ENCODE measurements at regions not wholly inside any gene's neighbourhood (a gene's known extent, or its start where the extent isn't known, plus 50 kb on each side); places are given as distances from the start of the nearest gene placed in this dataset.
"Not testable (repeated sequence)": the region's sequence is repeated elsewhere in the genome, so short reads cannot be mapped to it uniquely, and the experiment has no call there.

DNA sequence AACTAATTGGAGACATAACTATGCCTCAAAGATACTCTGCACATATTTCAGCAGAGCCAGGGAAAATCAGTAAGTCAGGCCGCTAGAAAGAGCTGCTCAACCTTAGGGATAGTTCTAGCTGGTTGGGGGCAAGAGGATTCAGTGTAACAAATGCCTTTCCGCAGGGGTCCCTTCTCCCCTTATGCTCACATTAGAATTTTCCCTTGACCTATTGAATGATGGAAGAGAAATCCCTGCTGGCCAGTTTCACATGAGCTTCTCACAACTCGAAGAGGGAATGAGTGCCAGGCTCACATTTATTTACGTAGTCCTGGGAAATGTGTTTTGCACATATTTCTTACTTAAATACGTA lies 66.2 kb upstream of the USP9X start:
- TF ChIP-seq, protein P1, sequence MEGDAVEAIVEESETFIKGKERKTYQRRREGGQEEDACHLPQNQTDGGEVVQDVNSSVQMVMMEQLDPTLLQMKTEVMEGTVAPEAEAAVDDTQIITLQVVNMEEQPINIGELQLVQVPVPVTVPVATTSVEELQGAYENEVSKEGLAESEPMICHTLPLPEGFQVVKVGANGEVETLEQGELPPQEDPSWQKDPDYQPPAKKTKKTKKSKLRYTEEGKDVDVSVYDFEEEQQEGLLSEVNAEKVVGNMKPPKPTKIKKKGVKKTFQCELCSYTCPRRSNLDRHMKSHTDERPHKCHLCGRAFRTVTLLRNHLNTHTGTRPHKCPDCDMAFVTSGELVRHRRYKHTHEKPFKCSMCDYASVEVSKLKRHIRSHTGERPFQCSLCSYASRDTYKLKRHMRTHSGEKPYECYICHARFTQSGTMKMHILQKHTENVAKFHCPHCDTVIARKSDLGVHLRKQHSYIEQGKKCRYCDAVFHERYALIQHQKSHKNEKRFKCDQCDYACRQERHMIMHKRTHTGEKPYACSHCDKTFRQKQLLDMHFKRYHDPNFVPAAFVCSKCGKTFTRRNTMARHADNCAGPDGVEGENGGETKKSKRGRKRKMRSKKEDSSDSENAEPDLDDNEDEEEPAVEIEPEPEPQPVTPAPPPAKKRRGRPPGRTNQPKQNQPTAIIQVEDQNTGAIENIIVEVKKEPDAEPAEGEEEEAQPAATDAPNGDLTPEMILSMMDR (IDR thresholded peaks at IDR 0.05; ENCODE audit: borderline replicate concordance, insufficient read depth, low read depth, low read length): no peak
- no peak overlapping the region for H3K4me3 ChIP-seq (ENCODE audit: low read depth, low read length)

GRCh38 chrX:41022566-41022965 lies 62.7 kb upstream of the USP9X start:
- H3K4me3 ChIP-seq (ENCODE audit: low read depth, low read length): no peak overlapping the region
- TF ChIP-seq, protein P1 (IDR thresholded peaks at IDR 0.05; ENCODE audit: borderline replicate concordance, insufficient read depth, low read depth, low read length): no peak

DNA sequence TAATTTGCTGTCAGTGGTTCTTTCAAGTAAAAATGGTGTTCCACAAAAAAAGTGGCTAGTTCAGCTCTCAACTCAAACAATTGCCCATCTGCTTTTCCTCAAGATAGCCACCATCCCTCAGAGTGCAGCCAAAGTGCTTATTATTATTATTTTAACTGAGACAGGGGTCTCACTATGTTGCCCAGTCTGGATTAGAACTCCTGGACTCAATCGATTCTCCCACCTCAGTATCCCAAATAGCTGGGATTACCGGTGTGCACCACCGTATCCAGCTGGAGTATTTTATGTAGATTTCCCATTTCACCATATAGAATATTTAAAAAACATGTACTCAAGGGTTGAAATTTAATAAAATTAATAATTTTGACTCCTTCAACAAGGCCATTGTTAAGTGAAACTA lies 62.1 kb upstream of the USP9X start:
- TF ChIP-seq, protein P1 (IDR thresholded peaks at IDR 0.05; ENCODE audit: borderline replicate concordance, insufficient read depth, low read depth, low read length): no peak
- no peak overlapping the region for H3K4me3 ChIP-seq (ENCODE audit: low read depth, low read length)

DNA sequence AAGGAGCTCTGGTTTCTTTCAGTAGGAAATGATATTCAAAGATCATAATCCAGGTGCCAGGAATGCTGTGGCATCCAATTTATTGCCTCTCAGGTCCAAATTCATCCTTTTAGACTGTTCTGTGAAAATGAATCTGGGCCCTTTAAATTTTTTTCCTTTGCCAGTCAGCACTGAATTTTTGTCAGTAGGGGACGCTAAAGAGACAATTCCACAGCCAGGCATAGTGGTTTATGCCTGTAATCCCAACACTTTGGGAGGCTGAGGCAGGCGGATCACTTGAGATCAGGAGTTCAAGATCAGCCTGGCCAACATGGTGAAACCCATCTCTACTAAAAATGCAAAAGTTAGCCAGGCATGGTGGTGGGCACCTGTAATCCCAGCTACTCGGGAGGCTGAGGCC lies 60.9 kb upstream of the USP9X start:
- H3K4me3 ChIP-seq (ENCODE audit: low read depth, low read length): not testable (repeated sequence)

DNA sequence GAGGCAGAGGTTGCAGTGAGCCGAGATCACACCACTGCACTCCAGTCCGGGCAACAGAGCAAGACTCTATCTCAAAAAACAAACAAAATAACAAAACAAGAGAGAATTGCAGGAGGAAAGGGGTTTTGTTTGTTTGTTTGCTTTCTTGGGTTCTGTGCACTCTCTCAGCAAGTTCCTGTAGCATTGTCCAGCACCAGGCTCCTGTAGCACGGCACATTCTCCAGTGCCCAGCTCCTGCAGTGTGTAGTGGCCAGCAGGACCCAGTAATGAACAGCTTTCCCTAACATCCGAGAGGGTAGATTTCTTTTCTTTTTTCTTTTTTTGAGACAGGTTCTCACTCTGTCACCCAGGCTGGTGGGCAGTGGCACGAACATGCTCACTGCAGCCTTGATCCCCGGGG lies 60.5 kb upstream of the USP9X start:
- TF ChIP-seq, protein P1 (IDR thresholded peaks at IDR 0.05; ENCODE audit: borderline replicate concordance, insufficient read depth, low read depth, low read length): no peak
- no peak overlapping the region for H3K4me3 ChIP-seq (ENCODE audit: low read depth, low read length)

GRCh38 chrX:41025926-41026701 lies 59.1 kb upstream of the USP9X start:
- no peak overlapping the region for H3K4me3 ChIP-seq (ENCODE audit: low read depth, low read length)
- TF ChIP-seq, protein P1 (IDR thresholded peaks at IDR 0.05; ENCODE audit: borderline replicate concordance, insufficient read depth, low read depth, low read length): no peak

DNA sequence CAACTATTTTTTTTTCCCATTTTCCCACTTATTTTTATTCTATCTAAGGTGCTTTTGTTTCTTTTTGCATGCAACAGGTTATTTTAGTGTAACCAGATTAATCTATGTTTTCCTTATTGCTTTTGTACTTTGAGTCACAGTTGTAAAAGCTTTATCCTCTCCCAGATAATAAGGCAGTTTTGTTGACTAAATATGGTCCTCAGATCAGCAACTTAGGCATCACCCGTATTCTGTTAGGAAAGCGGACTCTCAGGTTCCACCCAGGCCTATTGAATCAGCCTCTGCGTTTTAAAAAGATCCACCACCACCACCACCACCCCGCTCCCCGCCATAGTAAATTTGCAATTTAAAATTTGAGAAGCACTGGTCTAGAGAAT lies 58.6 kb upstream of the USP9X start:
- no peak overlapping the region for H3K4me3 ChIP-seq (ENCODE audit: low read depth, low read length)
- TF ChIP-seq, protein P1 (IDR thresholded peaks at IDR 0.05; ENCODE audit: borderline replicate concordance, insufficient read depth, low read depth, low read length): no peak

Data from GM12875 (cell line).